DND-41 (cell line): ENCODE measurements at regions not wholly inside any gene's neighbourhood (a gene's known extent, or its start where the extent isn't known, plus 50 kb on each side); places are given as distances from the start of the nearest gene placed in this dataset.

Experiments used
- CTCF ChIP-seq: IDR thresholded peaks from 2 replicates; pipeline ENCODE4 v1.5.1; 2012; ENCODE audit warnings: borderline replicate concordance, low read length, moderate library complexity, mild to moderate bottlenecking; ENCODE audit not compliant: poor library complexity, severe bottlenecking; ENCODE audit errors: extremely low read depth
- EZH2 ChIP-seq: IDR thresholded peaks from 3 replicates; pipeline ENCODE4 v1.6.1; 2012; ENCODE audit warnings: borderline replicate concordance, low read depth, mild to moderate bottlenecking, moderate library complexity, low read length, inconsistent platforms; ENCODE audit not compliant: severe bottlenecking

GRCh38 chr12:45559537-45559936 lies 170.0 kb upstream of the ARID2 start:
- TF ChIP-seq CTCF = no peak
- TF ChIP-seq EZH2 = no peak
